ENCODE measurements at regions not wholly inside any gene's neighbourhood (a gene's known extent, or its start where the extent isn't known, plus 50 kb on each side); places are given as distances from the start of the nearest gene placed in this dataset.

GRCh38 chr3:75978686-75979085 lies 193.3 kb upstream of the ZNF717 start:
- no peak for DNase-seq (ENCODE audit: low read depth)
- TF ChIP-seq CTCF (IDR thresholded peaks at IDR 0.05; ENCODE audit: insufficient read depth, low read depth, low read length, missing control alignments), result no peak
- H3K4me3 ChIP-seq (ENCODE audit: low read depth, low read length), result no peak overlapping the region

GRCh38 chr3:75981401-75981800 lies 196.1 kb upstream of the ZNF717 start:
- no peak for DNase-seq (ENCODE audit: low read depth)
- H3K4me3 ChIP-seq (ENCODE audit: low read depth, low read length), result no peak overlapping the region
- no peak for TF ChIP-seq CTCF (IDR thresholded peaks at IDR 0.05; ENCODE audit: insufficient read depth, low read depth, low read length, missing control alignments)

GRCh38 chr3:75982151-75982550 lies 196.8 kb upstream of the ZNF717 start:
- no peak overlapping the region for H3K4me3 ChIP-seq (ENCODE audit: low read depth, low read length)
- no peak for DNase-seq (ENCODE audit: low read depth)
- no peak for TF ChIP-seq CTCF (IDR thresholded peaks at IDR 0.05; ENCODE audit: insufficient read depth, low read depth, low read length, missing control alignments)

- no peak overlapping the region for H3K4me3 ChIP-seq (ENCODE audit: low read depth, low read length)
- TF ChIP-seq CTCF (IDR thresholded peaks at IDR 0.05; ENCODE audit: insufficient read depth, low read depth, low read length, missing control alignments), result no peak
- DNase-seq (ENCODE audit: low read depth), result no peak
Measured at GRCh38 chr3:75983111-75983510, 197.8 kb upstream of the ZNF717 start.

- no peak for TF ChIP-seq CTCF (IDR thresholded peaks at IDR 0.05; ENCODE audit: insufficient read depth, low read depth, low read length, missing control alignments)
- no peak for DNase-seq (ENCODE audit: low read depth)
- no peak overlapping the region for H3K4me3 ChIP-seq (ENCODE audit: low read depth, low read length)
Measured at GRCh38 chr3:75983609-75984290, 198.4 kb upstream of the ZNF717 start.

DNA sequence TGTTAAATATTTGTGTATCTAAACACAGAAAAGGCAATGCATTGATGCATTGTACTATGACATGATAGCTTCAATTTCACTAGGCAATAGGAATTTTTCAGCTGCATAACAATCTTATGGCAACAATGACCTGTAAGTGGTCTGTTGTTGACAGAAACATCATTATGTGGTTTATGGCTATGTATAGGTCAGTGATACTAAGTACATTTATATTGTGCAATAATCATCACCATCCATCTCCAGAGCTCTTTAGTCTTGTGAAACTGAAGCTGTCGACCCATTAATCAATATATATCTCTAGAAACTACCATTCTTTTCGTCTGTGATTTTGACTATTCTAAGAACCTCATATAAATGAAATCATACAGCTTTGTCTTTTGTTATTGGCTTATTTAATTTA lies 200.1 kb upstream of the ZNF717 start:
- no peak for DNase-seq (ENCODE audit: low read depth)
- TF ChIP-seq CTCF (IDR thresholded peaks at IDR 0.05; ENCODE audit: insufficient read depth, low read depth, low read length, missing control alignments), result no peak
- H3K4me3 ChIP-seq (ENCODE audit: low read depth, low read length), result no peak overlapping the region

- DNase-seq (ENCODE audit: low read depth), result no peak
- no peak overlapping the region for H3K4me3 ChIP-seq (ENCODE audit: low read depth, low read length)
- TF ChIP-seq CTCF (IDR thresholded peaks at IDR 0.05; ENCODE audit: insufficient read depth, low read depth, low read length, missing control alignments), result no peak
Measured at GRCh38 chr3:76010252-76010651, 224.9 kb upstream of the ZNF717 start.
